GM12878 (cell line): ENCODE measurements at regions not wholly inside any gene's neighbourhood (a gene's known extent, or its start where the extent isn't known, plus 50 kb on each side); places are given as distances from the start of the nearest gene placed in this dataset.

Source experiments
- E4F1 ChIP-seq: fragments of 450-650 bp; IDR thresholded peaks from 2 replicates; pipeline ENCODE4 v1.6.1; 2018; ENCODE audit warnings: borderline replicate concordance, mild to moderate bottlenecking; ENCODE audit not compliant: partially characterized antibody
- HSF1 ChIP-seq: fragments of 150-350 bp; IDR thresholded peaks from 2 replicates; pipeline ENCODE4 v1.6.1; 2014; ENCODE audit warnings: mild to moderate bottlenecking, low read depth, low read length
- PRDM15 ChIP-seq: fragments of 450-650 bp; formaldehyde crosslinking; IDR thresholded peaks from 2 replicates; pipeline ENCODE4 v1.4.0; 2020; ENCODE audit warnings: mild to moderate bottlenecking, moderate library complexity
- ZNF592 ChIP-seq: fragments of 450-650 bp; IDR thresholded peaks from 2 replicates; pipeline ENCODE4 v1.6.1; 2017; ENCODE audit warnings: mild to moderate bottlenecking, moderate library complexity
- ZNF622 ChIP-seq: fragments of 450-650 bp; IDR thresholded peaks from 2 replicates; pipeline ENCODE4 v1.6.1; 2017; ENCODE audit warnings: mild to moderate bottlenecking, inconsistent platforms

GRCh38 chr13:93060144-93060543 is 166.5 kb upstream of the GPC6 start (continued):
- TF ChIP-seq ZNF592: no peak
- no peak for TF ChIP-seq PRDM15 (CRISPR knock-in tag)
- TF ChIP-seq ZNF622: no peak
- no peak for TF ChIP-seq HSF1
- TF ChIP-seq E4F1: no peak
